Pulmonary artery endothelial cell (primary cell): ENCODE measurements at regions not wholly inside any gene's neighbourhood (a gene's known extent, or its start where the extent isn't known, plus 50 kb on each side); places are given as distances from the start of the nearest gene placed in this dataset.
"Not testable (repeated sequence)": the region's sequence is repeated elsewhere in the genome, so short reads cannot be mapped to it uniquely, and the experiment has no call there.

Experiments used
- DNase-seq: peaks from one replicate; pipeline ENCODE4 v3.0.0-alpha.2; 2011; ENCODE audit warnings: low read depth, low spot score

DNA sequence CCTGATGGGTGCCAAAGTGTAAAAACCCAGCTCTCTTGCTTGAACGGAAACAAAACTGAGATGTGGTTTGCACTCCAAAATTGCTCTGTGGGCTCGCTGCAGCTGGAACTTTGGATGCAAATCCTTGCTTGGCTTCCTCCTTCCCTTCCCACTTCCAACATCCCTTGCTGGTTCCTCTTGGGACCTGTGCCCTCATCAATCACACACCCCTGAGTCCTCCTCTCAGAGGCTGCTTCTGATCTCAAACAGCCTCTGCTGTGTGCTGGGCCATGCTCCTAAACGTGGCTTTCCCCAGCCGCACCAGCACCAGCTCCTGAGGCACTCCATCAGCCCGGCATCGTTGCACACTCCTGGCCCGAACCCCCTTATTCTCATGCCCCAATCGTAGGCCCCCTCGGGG lies 124.3 kb upstream of the RAB4A start:
- DNase-seq: no peak

DNA sequence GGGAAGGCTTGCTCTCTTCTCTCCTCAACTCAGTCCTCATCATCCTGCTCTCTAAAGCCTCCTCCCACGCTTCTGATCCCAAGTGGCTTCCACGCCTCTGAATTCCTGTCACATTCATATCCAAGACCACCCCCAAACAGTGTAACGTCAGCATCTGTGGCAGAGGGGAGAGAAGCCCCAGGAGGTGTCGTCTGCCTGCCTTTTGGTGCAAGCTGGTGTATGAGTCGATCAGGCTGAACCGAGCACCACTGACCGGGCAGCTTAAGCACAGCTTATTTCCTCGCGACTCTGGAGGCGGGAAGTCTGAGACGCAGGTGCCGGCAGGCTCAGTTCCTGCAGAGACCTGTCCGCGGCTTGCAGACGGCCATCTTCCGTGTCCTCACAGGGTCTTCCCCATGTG lies 123.8 kb upstream of the RAB4A start:
- DNase-seq: no peak

- DNase-seq: no peak
These were observed 122.8 kb upstream of the RAB4A start for GRCh38 chr1:229148041-229148671.

- no peak for DNase-seq
These were observed 122.2 kb upstream of the RAB4A start for GRCh38 chr1:229148743-229149142.

- no peak for DNase-seq
These were observed 121.5 kb upstream of the RAB4A start for GRCh38 chr1:229149435-229149834.

- no peak for DNase-seq
These were observed 120.4 kb upstream of the RAB4A start for GRCh38 chr1:229150518-229150917.

DNA sequence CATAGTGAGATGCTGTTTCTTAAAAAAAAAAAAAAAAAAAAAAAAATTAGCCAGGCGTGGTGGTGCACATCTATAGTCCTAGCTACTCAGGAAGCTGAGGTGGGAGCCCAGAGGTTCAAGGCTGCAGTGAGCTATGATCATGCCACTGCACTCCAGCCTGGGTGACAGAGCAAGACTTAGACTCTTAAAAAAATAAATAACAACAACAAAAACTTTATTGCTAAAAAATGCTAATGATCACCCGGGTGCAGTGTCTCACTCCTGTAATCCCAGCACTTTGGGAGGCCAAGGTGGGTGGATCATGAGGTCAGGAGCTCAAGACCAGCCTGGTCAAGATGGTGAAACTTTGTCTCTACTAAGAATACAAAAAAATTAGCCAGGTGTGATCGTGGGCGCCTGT lies 119.5 kb upstream of the RAB4A start:
- DNase-seq: not testable (repeated sequence)

DNA sequence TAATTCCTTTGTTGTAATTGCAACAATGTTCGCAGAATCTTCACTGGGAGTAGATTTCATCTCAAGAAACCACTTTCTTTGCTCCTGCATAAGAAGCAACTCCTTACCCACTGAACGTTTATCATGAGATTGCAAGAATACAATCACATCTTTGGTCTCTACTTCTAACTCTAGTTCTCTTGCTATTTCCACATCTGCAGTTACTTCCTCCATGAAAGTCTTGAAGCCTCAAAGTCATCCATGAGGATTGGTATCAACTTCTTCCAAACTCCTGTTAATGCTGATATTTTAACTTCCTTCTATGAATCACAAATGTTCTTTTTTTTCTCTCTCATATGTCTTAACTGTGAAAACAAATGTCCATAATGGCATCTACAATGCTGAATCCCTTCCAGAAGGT lies 118.6 kb upstream of the RAB4A start:
- no peak for DNase-seq

GRCh38 chr1:229153955-229154548 lies 116.9 kb upstream of the RAB4A start:
- no peak for DNase-seq

- no peak for DNase-seq
These were observed 116.1 kb upstream of the RAB4A start for GRCh38 chr1:229154811-229155210.

GRCh38 chr1:229155472-229155871 lies 115.4 kb upstream of the RAB4A start:
- DNase-seq: no peak

- DNase-seq: no peak
These were observed 114.0 kb upstream of the RAB4A start for GRCh38 chr1:229156872-229157271.

DNA sequence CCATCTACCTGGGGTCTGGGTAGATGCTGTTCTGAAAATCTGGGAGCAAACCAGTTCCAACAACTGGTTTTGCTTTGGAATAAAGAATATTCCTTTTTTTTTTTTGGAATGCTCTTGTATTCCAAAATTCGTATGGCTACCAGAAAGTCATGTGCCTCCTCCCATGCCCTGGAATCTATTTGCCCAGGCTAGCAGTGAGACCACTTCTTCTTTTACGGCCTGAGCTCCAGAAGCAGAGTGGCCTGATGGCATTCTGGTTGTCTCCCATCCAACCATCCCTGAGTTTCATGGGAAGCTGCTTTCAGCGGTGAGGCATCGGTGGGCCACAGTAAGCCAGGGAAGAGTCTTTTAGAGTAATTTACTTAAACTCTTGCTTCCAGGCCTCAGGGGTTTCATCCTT lies 113.4 kb upstream of the RAB4A start:
- no peak for DNase-seq

GRCh38 chr1:229158341-229158921 lies 112.5 kb upstream of the RAB4A start:
- DNase-seq: no peak

GRCh38 chr1:229158927-229159326 lies 112.0 kb upstream of the RAB4A start:
- no peak for DNase-seq

DNA sequence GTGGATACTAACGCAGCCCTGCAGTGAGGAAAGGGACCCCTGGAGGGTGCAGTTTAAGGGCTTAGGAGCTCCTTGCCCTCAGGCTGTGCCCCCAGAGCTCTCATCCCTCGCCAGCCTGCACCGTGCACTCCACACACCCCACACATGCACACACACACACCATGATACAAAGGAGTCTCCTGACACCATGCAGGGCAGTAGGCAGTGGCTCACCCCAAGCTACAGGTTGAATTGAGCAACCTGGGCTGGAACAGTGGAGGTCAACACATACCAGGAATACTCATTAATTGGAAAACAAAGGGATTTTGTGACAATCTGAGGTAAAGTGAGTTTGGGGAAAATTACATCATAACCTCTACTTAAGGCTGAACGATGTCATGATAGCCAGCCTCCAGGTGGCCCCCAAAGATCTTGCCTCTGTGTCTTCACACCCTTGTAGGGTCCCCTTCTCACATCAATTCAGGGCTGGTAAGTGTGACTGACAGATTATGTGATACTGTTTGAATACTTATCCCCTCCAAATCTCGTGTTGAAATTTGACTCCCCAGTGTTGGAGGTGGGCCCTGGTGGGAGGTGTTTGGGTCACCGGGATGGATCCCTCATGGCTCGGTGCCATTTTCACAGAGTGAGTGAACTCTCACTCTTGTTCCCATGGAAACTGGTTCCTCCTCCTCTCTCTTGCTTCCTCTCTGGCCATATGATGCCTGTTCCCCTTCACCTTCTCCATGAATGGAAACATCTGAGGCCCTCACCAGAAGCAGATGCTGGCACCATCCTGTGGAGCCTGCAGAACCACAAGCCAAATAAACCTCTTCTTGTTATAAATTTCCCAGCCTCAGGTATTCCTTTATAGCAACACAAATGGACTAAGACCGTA lies 111.0 kb upstream of the RAB4A start:
- no peak for DNase-seq

- no peak for DNase-seq
These were observed 109.2 kb upstream of the RAB4A start for GRCh38 chr1:229161740-229162139.

DNA sequence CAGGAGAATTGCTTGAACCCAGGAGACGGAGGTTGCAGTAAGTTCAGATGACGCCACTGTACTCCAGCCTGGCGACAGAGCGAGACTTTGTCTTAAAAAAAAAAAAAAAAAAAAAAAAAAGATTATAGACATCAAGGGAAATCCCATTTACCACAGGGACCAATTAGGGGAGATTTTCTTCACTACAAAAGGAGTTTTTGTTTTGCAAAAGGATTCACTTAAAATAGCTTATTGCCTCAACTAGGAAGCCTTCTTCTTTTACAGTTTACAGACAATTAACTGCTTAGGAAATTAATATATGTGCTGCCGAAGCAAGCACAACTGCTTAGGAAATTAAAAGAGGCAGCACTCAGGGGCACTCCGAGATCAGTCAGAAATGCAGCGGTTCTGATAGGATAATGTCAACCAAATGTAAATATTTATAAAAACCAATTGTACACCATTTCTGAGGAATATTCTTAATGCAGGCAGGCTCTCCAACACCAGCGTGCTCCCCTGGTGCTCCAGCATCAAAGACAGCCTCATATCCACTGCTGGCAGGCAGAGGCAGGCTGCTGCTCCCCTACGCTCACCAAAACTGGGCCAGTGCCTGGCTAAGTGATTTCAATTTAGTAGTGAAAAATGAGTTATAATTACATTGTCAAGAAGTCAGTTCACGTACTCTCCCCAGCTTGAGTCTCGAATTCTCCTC lies 107.9 kb upstream of the RAB4A start:
- no peak for DNase-seq

- no peak for DNase-seq
These were observed 106.6 kb upstream of the RAB4A start for GRCh38 chr1:229164348-229164747.

DNA sequence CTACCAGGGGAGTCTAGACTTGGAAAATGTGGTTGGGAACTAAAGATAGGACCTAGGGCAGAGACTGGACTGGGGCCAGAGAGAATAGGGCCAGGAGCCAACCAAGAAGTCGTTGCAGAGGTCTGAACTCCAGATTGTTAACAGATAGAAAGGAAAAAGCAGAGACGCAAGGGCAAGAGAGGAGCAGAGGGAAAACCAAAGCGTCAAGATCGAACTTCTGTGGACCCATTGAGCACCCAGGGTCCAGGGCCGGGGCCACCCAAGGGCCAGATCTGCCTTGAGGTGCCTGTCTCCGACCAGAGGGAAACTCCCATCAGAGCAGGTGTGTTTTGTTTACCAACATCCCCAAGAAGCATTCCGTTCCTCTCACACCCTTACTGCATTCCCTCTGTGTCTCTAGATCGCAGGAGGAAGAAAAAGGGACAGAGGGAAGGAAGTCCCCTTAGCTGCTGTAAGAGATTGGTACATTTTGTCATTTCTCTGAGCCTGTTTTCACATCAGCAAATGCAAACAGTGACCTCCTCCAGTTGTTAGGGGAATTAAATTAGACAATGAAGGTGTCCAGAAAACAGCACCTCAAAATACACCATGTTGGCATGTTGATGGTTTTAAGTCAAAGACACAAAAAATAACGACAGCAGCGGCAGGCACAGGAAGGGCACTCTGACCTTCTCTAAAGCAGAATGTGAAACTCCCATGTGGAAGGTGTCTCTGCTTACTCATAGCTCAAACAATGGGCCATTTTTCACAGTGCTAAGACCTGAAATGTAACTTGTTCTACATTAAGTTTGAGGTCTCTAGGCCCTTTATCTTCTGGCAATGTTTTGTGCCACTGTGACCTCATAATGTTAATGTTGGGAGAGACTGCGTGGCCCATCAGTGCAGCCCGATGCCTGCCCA lies 105.8 kb upstream of the RAB4A start:
- DNase-seq: no peak

GRCh38 chr1:229167318-229167717 lies 103.6 kb upstream of the RAB4A start:
- no peak for DNase-seq
